Immature natural killer cell (primary cell): ENCODE measurements at regions not wholly inside any gene's neighbourhood (a gene's known extent, or its start where the extent isn't known, plus 50 kb on each side); places are given as distances from the start of the nearest gene placed in this dataset.

ENCODE experiments used
- DNase-seq, 3 donors: peaks; one replicate each; pipeline ENCODE4 v3.0.0; 2022; ENCODE audit warnings: mixed read lengths in 1 of 3
- H3K27ac Mint-ChIP-seq, 6 donors: one replicate each; pipeline ENCODE4 v1.8.0; 2020; ENCODE audit warnings: mixed read lengths in 6 of 6, mild to moderate bottlenecking in 5 of 6, inconsistent platforms in 4 of 6, moderate library complexity in 3 of 6
- H3K27me3 Mint-ChIP-seq, 3 donors: one replicate each; pipeline ENCODE4 v1.8.0; 2020 to 2021; ENCODE audit warnings: low read depth in 3 of 3, mild to moderate bottlenecking in 3 of 3, mixed read lengths in 3 of 3, moderate library complexity in 3 of 3, inconsistent platforms in 1 of 3
- H3K36me3 Mint-ChIP-seq, 3 donors: one replicate each; pipeline ENCODE4 v1.8.0; 2020; ENCODE audit warnings: mixed read lengths in 3 of 3, inconsistent platforms in 2 of 3, mild to moderate bottlenecking in 2 of 3
- H3K4me1 Mint-ChIP-seq, 2 donors: one replicate each; pipeline ENCODE4 v1.8.0; 2020; ENCODE audit warnings: inconsistent platforms in 2 of 2, mild to moderate bottlenecking in 2 of 2, mixed read lengths in 2 of 2, moderate library complexity in 1 of 2
- H3K4me3 Mint-ChIP-seq, 5 donors: one replicate each; pipeline ENCODE4 v1.8.0; 2020; ENCODE audit warnings: mild to moderate bottlenecking in 5 of 5, mixed read lengths in 5 of 5, inconsistent platforms in 3 of 5, moderate library complexity in 3 of 5
- H3K9me3 Mint-ChIP-seq, 6 donors: one replicate each; pipeline ENCODE4 v1.8.0; 2020; ENCODE audit warnings: mild to moderate bottlenecking in 6 of 6, mixed read lengths in 6 of 6, inconsistent platforms in 4 of 6, moderate library complexity in 3 of 6

GRCh38 chr17:72069586-72070202 is 51.1 kb upstream of the SOX9 start:
- H3K36me3 Mint-ChIP-seq = peaks cover 0 to 2% (median 0%) of the 10 kb centered on the region in 3 donors
- no peaks in the 10 kb centered on the region for H3K4me1 Mint-ChIP-seq
- no peak for DNase-seq
- peaks cover 0 to 2% (median 0%) of the 10 kb centered on the region in 3 donors for H3K27me3 Mint-ChIP-seq
- no peak overlapping the region for H3K4me3 Mint-ChIP-seq
- no peak overlapping the region for H3K27ac Mint-ChIP-seq
- peaks cover 0 to 5% (median 2%) of the 10 kb centered on the region in 6 donors for H3K9me3 Mint-ChIP-seq
